Smooth muscle cell (in vitro differentiated cells): ENCODE measurements at regions not wholly inside any gene's neighbourhood (a gene's known extent, or its start where the extent isn't known, plus 50 kb on each side); places are given as distances from the start of the nearest gene placed in this dataset.

Experiments
- DNase-seq: peaks from one replicate; lab custom pipeline; 2025; ENCODE audit not compliant: unreplicated experiment; lab: John Stamatoyannopoulos, UW
- H2AFZ ChIP-seq: fragments of 200-600 bp; sonication (generic); 2 replicates; pipeline ENCODE4 v1.6.0; 2016; ENCODE audit warnings: antibody characterized with exemption, low read depth, mild to moderate bottlenecking
- H3F3A ChIP-seq: fragments of 200-600 bp; sonication (generic); 2 replicates; pipeline ENCODE4 v1.6.0; 2017; ENCODE audit warnings: antibody characterized with exemption, low read depth
- H3K27ac ChIP-seq: fragments of 200-600 bp; sonication (generic); 2 replicates; pipeline ENCODE4 v1.5.1; 2016; ENCODE audit warnings: low read depth, mild to moderate bottlenecking
- H3K27me3 ChIP-seq: fragments of 200-600 bp; sonication (generic); 2 replicates; pipeline ENCODE4 v1.6.1; 2016; ENCODE audit warnings: low read depth, mild to moderate bottlenecking
- H3K36me3 ChIP-seq: fragments of 200-600 bp; sonication (generic); 2 replicates; pipeline ENCODE4 v1.5.1; 2016; ENCODE audit warnings: low read depth
- H3K4me1 ChIP-seq: fragments of 200-600 bp; sonication (generic); 2 replicates; pipeline ENCODE4 v1.5.1; 2016; ENCODE audit warnings: low read depth
- H3K4me2 ChIP-seq: fragments of 200-600 bp; sonication (generic); 2 replicates; pipeline ENCODE4 v1.6.0; 2016; ENCODE audit warnings: mild to moderate bottlenecking
- H3K4me3 ChIP-seq: fragments of 200-600 bp; sonication (generic); 2 replicates; pipeline ENCODE4 v1.5.1; 2016; ENCODE audit warnings: mild to moderate bottlenecking
- H3K79me2 ChIP-seq: fragments of 200-600 bp; sonication (generic); 2 replicates; pipeline ENCODE4 v1.6.0; 2016; ENCODE audit warnings: low read depth, mild to moderate bottlenecking
- H3K9ac ChIP-seq: fragments of 200-600 bp; sonication (generic); 2 replicates; pipeline ENCODE4 v1.6.0; 2016; ENCODE audit warnings: low read depth
- H3K9me3 ChIP-seq: fragments of 200-600 bp; sonication (generic); replicated peaks from 2 replicates; pipeline ENCODE4 v1.5.1; 2016; ENCODE audit warnings: low read depth
- H4K20me1 ChIP-seq: fragments of 200-600 bp; sonication (generic); 2 replicates; pipeline ENCODE4 v1.6.0; 2016; ENCODE audit warnings: low read depth
- CTCF ChIP-seq: fragments of 200-600 bp; sonication (generic); IDR thresholded peaks from 2 replicates; pipeline ENCODE4 v1.5.1; 2017; ENCODE audit warnings: borderline replicate concordance, mild to moderate bottlenecking, antibody characterized with exemption; ENCODE audit not compliant: insufficient read depth, poor library complexity, severe bottlenecking
- WGBS: methylation state at CpG from one replicate; pipeline ENCODE4 v1.1.7; 2016; ENCODE audit warnings: low lambda C conversion rate; 5-methylcytosine and 5-hydroxymethylcytosine counted together

GRCh38 chr12:29858270-29858786 is 74.6 kb upstream of the TMTC1 start:
- Histone ChIP-seq H3K4me2 (no peak overlapping the region), H3K27ac (no peak overlapping the region), H3K36me3 (no peaks in the 10 kb centered on the region), H3K4me3 (no peak overlapping the region), H3K79me2 (no peaks in the 10 kb centered on the region), H3F3A (no peaks in the 10 kb centered on the region), H3K9me3 (no peaks in the 10 kb centered on the region), H4K20me1 (no peaks in the 10 kb centered on the region), H3K4me1 (no peaks in the 10 kb centered on the region), H3K27me3 (no peaks in the 10 kb centered on the region), H2AFZ (no peak overlapping the region), H3K9ac (no peak overlapping the region)
- 73% methylated on average over 2 of the region's 2 CpGs for WGBS
- TF ChIP-seq CTCF = no peak
- no peak for DNase-seq

- H3K9ac ChIP-seq = no peak overlapping the region
- H3K36me3 ChIP-seq = no peaks in the 10 kb centered on the region
- no peaks in the 10 kb centered on the region for H3K79me2 ChIP-seq
- no peak overlapping the region for H3K4me3 ChIP-seq
- peaks cover 4% of the 10 kb centered on the region for H3K4me1 ChIP-seq
- 98% methylated on average over 2 of the region's 2 CpGs for WGBS
- no peak overlapping the region for H2AFZ ChIP-seq
- TF ChIP-seq CTCF = no peak
- H3K4me2 ChIP-seq = no peak overlapping the region
- no peak for DNase-seq
- H3F3A ChIP-seq = peaks cover 6% of the 10 kb centered on the region
- H3K27ac ChIP-seq = no peak overlapping the region
- H3K9me3 ChIP-seq = no peaks in the 10 kb centered on the region
- no peaks in the 10 kb centered on the region for H3K27me3 ChIP-seq
- no peaks in the 10 kb centered on the region for H4K20me1 ChIP-seq
These were observed 63.5 kb upstream of the TMTC1 start for GRCh38 chr12:29847246-29847645.

GRCh38 chr12:29844667-29845066 is 60.9 kb upstream of the TMTC1 start:
- H3K4me2 ChIP-seq = peak overlapping the region; percentile 35
- DNase-seq = no peak
- whole genome bisulfite sequencing = 59% methylated on average over 2 of the region's 2 CpGs
- H3K36me3 ChIP-seq = no peaks in the 10 kb centered on the region
- no peak overlapping the region for H3K4me3 ChIP-seq
- no peaks in the 10 kb centered on the region for H3K79me2 ChIP-seq
- H3K27ac ChIP-seq = no peak overlapping the region
- TF ChIP-seq CTCF = no peak
- H3K27me3 ChIP-seq = no peaks in the 10 kb centered on the region
- H3K9me3 ChIP-seq = no peaks in the 10 kb centered on the region
- H3F3A ChIP-seq = peaks cover 6% of the 10 kb centered on the region
- peaks cover 4% of the 10 kb centered on the region for H3K4me1 ChIP-seq
- peak overlapping the region; percentile 45 for H2AFZ ChIP-seq
- no peak overlapping the region for H3K9ac ChIP-seq
- H4K20me1 ChIP-seq = no peaks in the 10 kb centered on the region

GRCh38 chr12:29843036-29843435 is 59.3 kb upstream of the TMTC1 start:
- Histone ChIP-seq H3K9me3 (peaks cover 4% of the 10 kb centered on the region), H3K27ac (peak overlapping the region; percentile 4), H3K4me3 (no peak overlapping the region), H4K20me1 (no peaks in the 10 kb centered on the region), H3K27me3 (no peaks in the 10 kb centered on the region), H3K9ac (no peak overlapping the region), H3F3A (peaks cover 6% of the 10 kb centered on the region), H2AFZ (no peak overlapping the region), H3K36me3 (no peaks in the 10 kb centered on the region), H3K4me1 (peaks cover 4% of the 10 kb centered on the region), H3K79me2 (no peaks in the 10 kb centered on the region), H3K4me2 (peak overlapping the region; percentile 16)
- no peak for TF ChIP-seq CTCF
- no peak for DNase-seq
